ENCODE measurements at regions not wholly inside any gene's neighbourhood (a gene's known extent, or its start where the extent isn't known, plus 50 kb on each side); places are given as distances from the start of the nearest gene placed in this dataset.

- Histone ChIP-seq H3K27ac (ENCODE audit: low read depth, low read length) (no peak overlapping the region), H3K9me3 (ENCODE audit: control insufficient read depth, insufficient read depth, low read length) (no peaks in the 10 kb centered on the region), H3K9ac (ENCODE audit: low read depth, low read length) (no peak overlapping the region), H3K4me1 (ENCODE audit: control insufficient read depth, insufficient read depth, low read length) (peaks cover 7% of the 10 kb centered on the region), H3K4me3 (ENCODE audit: low read depth, low read length) (no peak overlapping the region), H3K27me3 (ENCODE audit: control insufficient read depth, insufficient read depth, low read length) (no peaks in the 10 kb centered on the region), H3K36me3 (ENCODE audit: control insufficient read depth, insufficient read depth, low read length) (no peaks in the 10 kb centered on the region)
Observed at GRCh38 chr5:61277781-61278180, 54.3 kb upstream of the ZSWIM6 start.

DNA sequence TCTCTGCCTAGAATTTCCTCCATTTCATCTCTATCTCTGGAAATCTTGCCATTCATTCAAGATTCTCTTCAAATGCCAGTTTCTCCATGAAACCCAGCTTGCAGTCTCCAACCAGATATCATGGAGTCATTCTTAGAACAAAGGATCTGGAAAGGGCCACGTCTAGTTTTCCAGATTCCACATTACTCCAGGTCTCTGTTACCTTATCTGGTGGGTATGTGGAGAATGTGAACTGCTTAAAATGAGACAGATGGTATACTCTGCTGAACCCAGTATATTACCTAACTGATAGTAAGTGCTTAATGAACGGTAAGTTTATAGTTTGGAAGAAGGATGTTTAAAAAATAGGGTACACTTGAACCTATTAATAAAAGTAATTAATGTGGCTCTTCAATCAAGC, 52.3 kb upstream of the ZSWIM6 start:
- H3K4me1 ChIP-seq (ENCODE audit: control insufficient read depth, insufficient read depth, low read length): peaks cover 3% of the 10 kb centered on the region

DNA sequence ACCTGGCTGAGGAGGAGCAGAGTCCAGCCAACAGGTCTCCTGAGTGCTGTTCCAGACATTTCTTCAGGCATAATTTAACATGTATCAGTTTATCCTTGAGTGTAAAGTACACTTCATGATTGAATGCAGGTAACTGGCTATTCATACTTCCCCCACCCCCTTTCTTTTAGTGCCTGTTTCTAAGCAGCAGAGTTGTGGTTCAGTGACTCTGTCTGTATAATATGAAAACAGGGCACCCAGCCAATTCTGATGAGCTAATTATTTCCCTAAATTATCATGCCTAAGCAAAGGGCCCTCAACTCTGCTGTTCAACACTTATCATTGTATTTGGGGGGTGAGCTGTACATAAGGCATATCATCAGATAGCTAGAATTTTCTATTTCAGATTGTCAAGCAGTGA, 51.9 kb upstream of the ZSWIM6 start:
- Histone ChIP-seq H3K27ac (ENCODE audit: low read depth, low read length) (no peak overlapping the region), H3K36me3 (ENCODE audit: control insufficient read depth, insufficient read depth, low read length) (no peaks in the 10 kb centered on the region), H3K27me3 (ENCODE audit: control insufficient read depth, insufficient read depth, low read length) (no peaks in the 10 kb centered on the region), H3K9me3 (ENCODE audit: control insufficient read depth, insufficient read depth, low read length) (no peaks in the 10 kb centered on the region), H3K4me1 (ENCODE audit: control insufficient read depth, insufficient read depth, low read length) (peaks cover 3% of the 10 kb centered on the region), H3K4me3 (ENCODE audit: low read depth, low read length) (no peak overlapping the region), H3K9ac (ENCODE audit: low read depth, low read length) (no peak overlapping the region)

More for the DNA sequence above, 52.3 kb upstream of the ZSWIM6 start:
- no peak overlapping the region for H3K27ac ChIP-seq (ENCODE audit: low read depth, low read length)
- no peaks in the 10 kb centered on the region for H3K36me3 ChIP-seq (ENCODE audit: control insufficient read depth, insufficient read depth, low read length)
- H3K27me3 ChIP-seq (ENCODE audit: control insufficient read depth, insufficient read depth, low read length): no peaks in the 10 kb centered on the region
- no peaks in the 10 kb centered on the region for H3K9me3 ChIP-seq (ENCODE audit: control insufficient read depth, insufficient read depth, low read length)
- no peak overlapping the region for H3K4me3 ChIP-seq (ENCODE audit: low read depth, low read length)
- H3K9ac ChIP-seq (ENCODE audit: low read depth, low read length): no peak overlapping the region

DNA sequence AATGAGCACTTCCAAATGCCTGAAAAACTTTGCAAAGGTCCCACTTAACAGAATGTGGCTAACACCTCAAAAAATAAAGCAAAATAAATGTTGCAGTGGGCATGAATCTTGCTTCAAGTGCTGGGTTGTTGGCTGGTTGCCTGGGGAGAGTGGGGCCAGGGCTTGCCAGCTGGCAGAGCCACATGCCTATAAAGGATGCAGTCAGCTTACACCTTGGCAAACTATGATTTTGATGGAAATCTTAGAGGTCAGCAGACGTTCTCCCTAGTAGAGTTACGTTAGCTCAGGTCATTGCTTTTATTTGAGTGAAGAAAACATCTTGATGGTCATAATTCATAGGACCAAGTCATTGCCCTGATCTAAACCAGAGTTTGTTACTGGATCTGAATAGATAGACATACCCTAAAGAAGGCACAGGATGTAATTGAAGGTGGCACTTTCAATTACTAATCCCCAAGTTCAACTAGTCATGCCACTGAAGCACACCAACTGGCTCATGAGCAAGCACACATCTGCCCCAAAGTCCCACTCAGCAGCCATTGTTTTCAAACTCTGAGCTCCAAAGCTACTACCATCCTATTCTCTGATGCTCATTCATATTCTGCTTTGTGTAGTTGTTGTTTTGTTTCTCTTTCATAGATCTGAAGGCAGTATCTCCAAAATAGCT, 51.2 kb upstream of the ZSWIM6 start:
- Histone ChIP-seq H3K9ac (ENCODE audit: low read depth, low read length) (no peak overlapping the region), H3K4me3 (ENCODE audit: low read depth, low read length) (no peak overlapping the region), H3K4me1 (ENCODE audit: control insufficient read depth, insufficient read depth, low read length) (peaks cover 3% of the 10 kb centered on the region), H3K27me3 (ENCODE audit: control insufficient read depth, insufficient read depth, low read length) (no peaks in the 10 kb centered on the region), H3K9me3 (ENCODE audit: control insufficient read depth, insufficient read depth, low read length) (no peaks in the 10 kb centered on the region; the same call in 1 of the 2 replicates), H3K36me3 (ENCODE audit: control insufficient read depth, insufficient read depth, low read length) (no peaks in the 10 kb centered on the region), H3K27ac (ENCODE audit: low read depth, low read length) (no peak overlapping the region)

- no peak overlapping the region for H3K27ac ChIP-seq (ENCODE audit: low read depth, low read length)
- H3K4me1 ChIP-seq (ENCODE audit: control insufficient read depth, insufficient read depth, low read length): peaks cover 3% of the 10 kb centered on the region
- no peak overlapping the region for H3K4me3 ChIP-seq (ENCODE audit: low read depth, low read length)
- H3K27me3 ChIP-seq (ENCODE audit: control insufficient read depth, insufficient read depth, low read length): no peaks in the 10 kb centered on the region
- H3K36me3 ChIP-seq (ENCODE audit: control insufficient read depth, insufficient read depth, low read length): no peaks in the 10 kb centered on the region
- H3K9ac ChIP-seq (ENCODE audit: low read depth, low read length): no peak overlapping the region
- no peaks in the 10 kb centered on the region; the same call in 1 of the 2 replicates for H3K9me3 ChIP-seq (ENCODE audit: control insufficient read depth, insufficient read depth, low read length)
Observed at GRCh38 chr5:61281686-61282085, 50.4 kb upstream of the ZSWIM6 start.
